ENCODE measurements at regions not wholly inside any gene's neighbourhood (a gene's known extent, or its start where the extent isn't known, plus 50 kb on each side); places are given as distances from the start of the nearest gene placed in this dataset.

DNA sequence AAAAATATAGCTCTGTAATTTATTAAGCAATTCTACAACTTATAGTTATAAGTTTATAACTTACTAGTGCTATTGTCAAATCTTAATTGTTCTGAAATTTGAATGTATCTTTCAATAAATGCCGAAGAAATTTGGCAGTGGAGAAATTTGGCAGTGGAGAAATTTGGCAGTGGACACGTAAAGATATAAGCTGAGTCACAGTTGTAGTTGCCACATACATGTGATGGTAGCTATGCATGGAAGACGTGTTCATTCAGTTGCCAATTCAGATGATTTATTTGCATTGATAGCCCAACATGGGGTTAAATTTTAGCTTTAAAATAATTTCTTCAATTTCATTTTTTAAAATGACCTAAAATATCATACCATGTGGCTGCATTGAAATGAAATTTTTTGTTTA, 127.8 kb upstream of the NR4A3 start:
- Histone ChIP-seq H3K9me3 (ENCODE audit: low read length) (peaks cover 1% of the 10 kb centered on the region), H3K27me3 (ENCODE audit: insufficient read depth, low read length) (no peaks in the 10 kb centered on the region), H2AFZ (ENCODE audit: low read depth, low read length) (no peak overlapping the region), H3K4me3 (ENCODE audit: low read length) (no peak overlapping the region), H3K4me1 (ENCODE audit: insufficient read depth, low read length) (peaks cover 6% of the 10 kb centered on the region), H3K36me3 (ENCODE audit: insufficient read depth, low read length) (no peaks in the 10 kb centered on the region)

DNA sequence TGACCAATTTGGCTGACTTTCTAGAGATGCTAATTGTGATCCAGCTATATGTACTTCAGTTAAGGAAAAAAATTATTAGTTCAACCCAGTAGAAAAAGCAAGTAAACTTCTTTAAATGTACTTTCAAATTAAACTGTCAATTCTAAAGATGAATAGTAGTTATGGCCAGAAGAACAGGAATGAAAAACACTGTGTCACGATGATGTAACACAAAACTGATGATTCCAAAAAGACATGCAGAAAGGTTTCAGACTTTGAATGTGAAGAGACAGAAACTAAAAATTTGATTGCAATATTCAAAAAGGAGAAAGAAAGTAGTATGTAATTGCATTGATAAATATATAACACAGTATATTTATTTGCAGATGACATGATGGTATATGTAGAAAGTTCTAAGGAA, 127.3 kb upstream of the NR4A3 start:
- Histone ChIP-seq H3K36me3 (ENCODE audit: insufficient read depth, low read length) (no peaks in the 10 kb centered on the region), H3K27me3 (ENCODE audit: insufficient read depth, low read length) (no peaks in the 10 kb centered on the region), H2AFZ (ENCODE audit: low read depth, low read length) (no peak overlapping the region), H3K4me3 (ENCODE audit: low read length) (no peak overlapping the region), H3K9me3 (ENCODE audit: low read length) (peaks cover 3% of the 10 kb centered on the region), H3K4me1 (ENCODE audit: insufficient read depth, low read length) (peaks cover 6% of the 10 kb centered on the region)

DNA sequence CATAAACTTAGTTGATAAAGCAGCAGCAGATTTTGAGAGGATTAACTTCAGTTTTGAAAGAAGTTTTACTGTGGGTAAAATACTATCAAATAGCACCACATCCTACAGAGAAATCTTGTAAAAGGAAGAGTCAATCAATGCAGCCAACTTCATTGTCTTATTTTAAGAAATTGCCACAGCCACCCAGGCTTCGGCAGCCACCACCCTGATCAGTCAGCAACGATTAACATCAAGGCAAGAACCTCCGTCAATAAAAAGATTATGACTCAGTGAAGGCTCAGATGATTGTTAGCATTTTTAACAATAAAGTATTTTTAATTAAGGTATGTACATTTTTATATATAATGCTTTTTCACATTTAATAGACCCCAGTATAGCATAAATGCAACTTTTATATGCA, 122.3 kb upstream of the NR4A3 start:
- H3K4me1 ChIP-seq (ENCODE audit: insufficient read depth, low read length), result no peaks in the 10 kb centered on the region
- H3K9me3 ChIP-seq (ENCODE audit: low read length), result peaks cover 5% of the 10 kb centered on the region
- no peak overlapping the region for H2AFZ ChIP-seq (ENCODE audit: low read depth, low read length)
- H3K4me3 ChIP-seq (ENCODE audit: low read length), result no peak overlapping the region
- H3K27me3 ChIP-seq (ENCODE audit: insufficient read depth, low read length), result no peaks in the 10 kb centered on the region
- no peaks in the 10 kb centered on the region for H3K36me3 ChIP-seq (ENCODE audit: insufficient read depth, low read length)

DNA sequence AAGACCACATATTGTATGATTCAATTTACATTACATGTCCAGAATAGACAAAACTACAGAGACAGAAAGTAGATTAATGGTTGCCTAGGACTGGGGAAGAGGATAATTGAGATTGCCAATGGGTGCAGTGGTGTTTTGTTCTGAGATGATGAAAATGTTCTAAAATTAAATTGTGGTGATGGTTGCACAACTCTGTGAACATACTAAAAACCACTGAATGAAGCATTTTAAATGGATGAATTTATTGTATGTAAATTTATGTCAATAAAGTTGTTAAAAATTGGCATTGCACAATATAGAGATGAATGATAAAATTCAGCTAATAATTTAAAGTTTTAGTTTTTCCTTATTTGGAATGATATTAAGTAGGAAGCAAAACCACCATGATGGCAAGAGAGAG, 109.5 kb upstream of the NR4A3 start:
- H3K9me3 ChIP-seq (ENCODE audit: low read length), result no peaks in the 10 kb centered on the region
- H3K36me3 ChIP-seq (ENCODE audit: insufficient read depth, low read length), result no peaks in the 10 kb centered on the region
- no peaks in the 10 kb centered on the region for H3K4me1 ChIP-seq (ENCODE audit: insufficient read depth, low read length)
- no peak overlapping the region for H2AFZ ChIP-seq (ENCODE audit: low read depth, low read length)
- no peaks in the 10 kb centered on the region for H3K27me3 ChIP-seq (ENCODE audit: insufficient read depth, low read length)
- H3K4me3 ChIP-seq (ENCODE audit: low read length), result no peak overlapping the region

DNA sequence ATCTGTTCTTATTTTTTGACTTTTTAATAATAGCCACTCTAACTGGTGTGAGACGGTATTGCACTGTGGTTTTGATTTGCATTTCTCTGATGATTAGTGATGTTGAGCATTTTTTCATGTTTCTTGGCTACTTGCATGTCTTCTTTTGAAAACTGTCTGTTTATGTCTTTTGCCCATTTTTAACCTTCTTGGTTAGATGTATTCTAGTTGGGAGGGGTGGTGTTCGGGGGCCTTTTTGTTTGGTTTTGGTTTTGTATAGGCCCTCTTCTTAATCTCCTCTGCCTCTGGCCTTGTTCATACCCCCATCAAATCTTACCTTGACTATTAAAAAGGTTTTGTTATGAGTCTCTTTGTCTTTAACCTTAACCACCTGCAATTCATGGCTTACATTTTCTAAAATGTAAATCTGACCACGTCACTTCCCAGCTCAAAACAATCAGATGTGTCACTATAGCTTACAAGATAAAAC, 107.8 kb upstream of the NR4A3 start:
- no peaks in the 10 kb centered on the region for H3K4me1 ChIP-seq (ENCODE audit: insufficient read depth, low read length)
- H3K27me3 ChIP-seq (ENCODE audit: insufficient read depth, low read length), result no peaks in the 10 kb centered on the region
- no peaks in the 10 kb centered on the region for H3K9me3 ChIP-seq (ENCODE audit: low read length)
- no peak overlapping the region for H3K4me3 ChIP-seq (ENCODE audit: low read length)
- no peak overlapping the region for H2AFZ ChIP-seq (ENCODE audit: low read depth, low read length)
- no peaks in the 10 kb centered on the region for H3K36me3 ChIP-seq (ENCODE audit: insufficient read depth, low read length)

DNA sequence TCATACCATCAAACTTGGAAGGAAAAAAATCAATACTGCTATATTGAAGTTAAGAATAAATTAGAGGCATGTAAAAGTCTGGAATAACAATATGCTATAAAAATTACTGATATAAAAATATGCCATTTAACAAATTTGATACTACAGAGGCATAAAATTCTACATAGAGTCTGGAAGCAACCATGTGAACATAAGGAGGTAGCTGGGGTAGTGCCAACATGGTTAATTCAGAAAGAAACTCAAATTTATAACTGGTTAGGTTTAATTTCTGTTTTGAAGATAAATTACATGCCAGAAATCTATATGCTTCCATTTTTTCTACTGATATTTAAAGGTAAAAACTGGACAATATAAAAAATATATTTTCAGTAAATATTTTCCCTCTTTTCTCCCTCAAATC, 103.1 kb upstream of the NR4A3 start:
- Histone ChIP-seq H3K27me3 (ENCODE audit: insufficient read depth, low read length) (no peaks in the 10 kb centered on the region), H3K9me3 (ENCODE audit: low read length) (no peaks in the 10 kb centered on the region), H3K4me1 (ENCODE audit: insufficient read depth, low read length) (no peaks in the 10 kb centered on the region), H2AFZ (ENCODE audit: low read depth, low read length) (no peak overlapping the region), H3K4me3 (ENCODE audit: low read length) (no peak overlapping the region), H3K36me3 (ENCODE audit: insufficient read depth, low read length) (no peaks in the 10 kb centered on the region)

DNA sequence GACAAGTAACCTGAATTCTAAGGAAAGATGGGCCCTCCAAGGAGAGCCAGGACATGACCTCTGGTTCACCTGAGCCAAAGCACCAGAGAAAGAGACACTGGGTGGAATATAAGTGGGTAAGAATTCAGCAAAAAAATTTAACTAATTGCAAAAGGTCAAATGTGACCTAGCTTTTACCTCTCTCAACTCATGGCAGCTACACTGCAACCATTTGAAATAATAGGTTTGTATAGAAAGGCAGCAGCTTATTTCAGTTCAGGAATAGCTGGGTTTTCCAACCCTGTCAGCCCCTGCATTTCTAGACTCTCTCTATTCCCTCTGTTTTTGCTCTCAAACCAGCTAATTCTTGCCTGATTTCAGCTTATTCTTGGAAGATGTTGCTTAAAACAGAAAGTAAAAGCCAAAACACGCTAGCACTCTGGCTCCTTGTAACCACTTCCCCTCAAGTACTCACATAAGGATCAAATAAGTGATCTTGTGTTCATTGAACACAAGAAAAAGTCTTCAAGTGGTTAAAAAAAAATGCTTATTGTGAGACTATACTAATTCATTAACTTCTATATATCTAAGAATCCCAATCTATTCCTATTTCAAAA, 101.1 kb upstream of the NR4A3 start:
- no peaks in the 10 kb centered on the region for H3K4me1 ChIP-seq (ENCODE audit: insufficient read depth, low read length)
- no peak overlapping the region for H3K4me3 ChIP-seq (ENCODE audit: low read length)
- no peaks in the 10 kb centered on the region for H3K9me3 ChIP-seq (ENCODE audit: low read length)
- H3K36me3 ChIP-seq (ENCODE audit: insufficient read depth, low read length), result no peaks in the 10 kb centered on the region
- H3K27me3 ChIP-seq (ENCODE audit: insufficient read depth, low read length), result no peaks in the 10 kb centered on the region
- H2AFZ ChIP-seq (ENCODE audit: low read depth, low read length), result no peak overlapping the region

DNA sequence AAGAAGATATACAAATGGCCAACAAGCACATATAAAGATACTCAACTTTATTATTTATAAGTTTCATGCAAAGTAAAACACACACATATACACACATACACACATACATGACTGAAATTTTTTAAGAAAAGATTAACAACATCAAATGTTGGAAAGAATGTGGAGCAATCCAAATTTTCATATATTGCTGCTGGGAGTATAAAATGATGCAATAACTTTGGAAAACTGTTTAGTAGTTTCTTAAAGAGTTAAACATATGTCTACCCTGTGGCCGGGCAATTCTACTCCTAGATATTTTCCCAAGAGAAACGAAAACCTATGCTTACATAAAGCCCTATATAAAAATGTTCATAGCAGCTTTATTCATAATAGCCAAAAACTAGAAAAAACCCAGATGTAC, 99.8 kb upstream of the NR4A3 start:
- Histone ChIP-seq H3K27me3 (ENCODE audit: insufficient read depth, low read length) (no peaks in the 10 kb centered on the region), H2AFZ (ENCODE audit: low read depth, low read length) (no peak overlapping the region), H3K9me3 (ENCODE audit: low read length) (no peaks in the 10 kb centered on the region), H3K4me3 (ENCODE audit: low read length) (no peak overlapping the region), H3K4me1 (ENCODE audit: insufficient read depth, low read length) (no peaks in the 10 kb centered on the region), H3K36me3 (ENCODE audit: insufficient read depth, low read length) (no peaks in the 10 kb centered on the region)

DNA sequence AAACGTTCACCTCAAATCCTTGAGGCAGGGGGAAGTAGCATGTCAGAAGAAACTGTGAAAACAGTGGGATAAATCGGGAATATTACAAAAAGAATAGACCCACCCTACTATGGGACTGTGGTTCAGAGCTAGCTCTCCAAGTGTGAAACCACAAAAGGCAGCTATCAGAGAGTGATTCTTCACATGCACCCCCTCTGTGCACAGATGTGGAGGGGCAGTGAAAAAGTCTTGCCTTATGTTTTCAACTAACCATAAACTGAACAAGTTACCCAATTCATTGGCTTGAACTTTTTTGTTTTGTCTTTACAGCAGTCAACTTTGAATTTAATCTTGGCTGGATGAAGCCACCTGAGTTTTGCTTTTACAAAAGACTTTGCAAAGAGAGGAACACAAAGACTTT, 98.8 kb upstream of the NR4A3 start:
- no peak overlapping the region for H3K4me3 ChIP-seq (ENCODE audit: low read length)
- no peaks in the 10 kb centered on the region for H3K4me1 ChIP-seq (ENCODE audit: insufficient read depth, low read length)
- H2AFZ ChIP-seq (ENCODE audit: low read depth, low read length), result no peak overlapping the region
- no peaks in the 10 kb centered on the region for H3K36me3 ChIP-seq (ENCODE audit: insufficient read depth, low read length)
- no peaks in the 10 kb centered on the region for H3K27me3 ChIP-seq (ENCODE audit: insufficient read depth, low read length)
- H3K9me3 ChIP-seq (ENCODE audit: low read length), result no peaks in the 10 kb centered on the region

DNA sequence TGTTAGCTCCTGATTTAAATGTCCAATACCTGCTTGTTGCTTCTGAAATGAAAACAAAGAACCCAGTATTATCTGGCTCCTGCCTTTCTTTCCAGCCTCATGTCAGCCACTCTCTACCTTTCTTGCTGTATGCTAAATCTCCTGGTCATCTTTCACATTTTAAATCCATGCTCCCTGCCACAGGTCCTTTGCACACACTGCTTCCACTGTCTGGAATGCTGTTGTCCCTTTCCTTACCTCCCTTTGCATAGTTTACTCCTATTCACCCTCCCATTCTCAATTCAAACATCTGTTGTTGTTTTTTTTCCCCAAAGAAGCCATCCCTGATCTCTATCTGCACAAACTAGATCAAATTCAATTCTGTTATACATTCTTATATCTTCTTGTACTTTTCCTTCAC, 97.0 kb upstream of the NR4A3 start:
- H3K4me3 ChIP-seq (ENCODE audit: low read length), result no peak overlapping the region
- H3K27me3 ChIP-seq (ENCODE audit: insufficient read depth, low read length), result no peaks in the 10 kb centered on the region
- H3K4me1 ChIP-seq (ENCODE audit: insufficient read depth, low read length), result no peaks in the 10 kb centered on the region
- no peak overlapping the region for H2AFZ ChIP-seq (ENCODE audit: low read depth, low read length)
- H3K9me3 ChIP-seq (ENCODE audit: low read length), result no peaks in the 10 kb centered on the region
- no peaks in the 10 kb centered on the region for H3K36me3 ChIP-seq (ENCODE audit: insufficient read depth, low read length)

DNA sequence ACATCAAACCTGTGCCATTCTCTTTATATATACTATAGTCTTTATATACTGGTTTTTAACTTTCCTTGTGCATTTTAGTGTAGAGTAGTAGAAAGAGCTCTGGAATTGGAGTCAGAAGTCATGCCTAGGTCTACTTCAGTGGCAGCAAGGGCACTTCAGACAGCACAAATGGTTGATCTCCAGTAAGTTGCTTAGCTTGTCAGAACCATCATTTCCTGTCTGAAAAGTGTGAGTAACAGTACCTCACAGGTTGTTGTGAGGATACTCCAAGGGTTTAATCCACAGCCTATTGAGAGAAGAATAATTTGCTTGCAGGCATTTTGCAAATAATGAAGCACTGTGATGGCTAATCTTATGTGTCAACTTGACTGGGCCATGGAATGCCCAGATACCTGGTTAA, 95.8 kb upstream of the NR4A3 start:
- no peaks in the 10 kb centered on the region for H3K36me3 ChIP-seq (ENCODE audit: insufficient read depth, low read length)
- H3K4me1 ChIP-seq (ENCODE audit: insufficient read depth, low read length), result no peaks in the 10 kb centered on the region
- no peaks in the 10 kb centered on the region for H3K27me3 ChIP-seq (ENCODE audit: insufficient read depth, low read length)
- H2AFZ ChIP-seq (ENCODE audit: low read depth, low read length), result no peak overlapping the region
- no peak overlapping the region for H3K4me3 ChIP-seq (ENCODE audit: low read length)
- no peaks in the 10 kb centered on the region for H3K9me3 ChIP-seq (ENCODE audit: low read length)

DNA sequence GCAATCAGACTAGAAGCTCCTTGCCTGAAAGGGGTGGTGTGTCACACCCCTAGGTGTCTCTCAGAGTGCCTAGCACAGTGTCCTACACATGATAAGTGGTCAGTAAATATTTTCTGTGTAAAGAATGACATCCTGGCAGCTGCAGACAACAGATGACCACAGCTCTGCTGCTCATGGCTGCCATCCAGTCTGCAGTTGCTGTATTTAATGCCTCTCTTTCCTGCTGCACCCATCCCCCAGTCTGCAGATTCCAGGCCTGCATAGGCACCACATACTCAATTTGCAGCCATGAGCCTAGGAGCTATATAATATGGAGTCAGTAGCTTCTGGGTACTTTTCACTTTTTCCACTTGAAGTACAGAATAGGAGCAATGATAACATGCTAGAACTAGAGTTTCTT, 94.9 kb upstream of the NR4A3 start:
- Histone ChIP-seq H3K27me3 (ENCODE audit: insufficient read depth, low read length) (no peaks in the 10 kb centered on the region), H2AFZ (ENCODE audit: low read depth, low read length) (no peak overlapping the region), H3K9me3 (ENCODE audit: low read length) (no peaks in the 10 kb centered on the region), H3K4me1 (ENCODE audit: insufficient read depth, low read length) (no peaks in the 10 kb centered on the region), H3K4me3 (ENCODE audit: low read length) (no peak overlapping the region), H3K36me3 (ENCODE audit: insufficient read depth, low read length) (no peaks in the 10 kb centered on the region)

DNA sequence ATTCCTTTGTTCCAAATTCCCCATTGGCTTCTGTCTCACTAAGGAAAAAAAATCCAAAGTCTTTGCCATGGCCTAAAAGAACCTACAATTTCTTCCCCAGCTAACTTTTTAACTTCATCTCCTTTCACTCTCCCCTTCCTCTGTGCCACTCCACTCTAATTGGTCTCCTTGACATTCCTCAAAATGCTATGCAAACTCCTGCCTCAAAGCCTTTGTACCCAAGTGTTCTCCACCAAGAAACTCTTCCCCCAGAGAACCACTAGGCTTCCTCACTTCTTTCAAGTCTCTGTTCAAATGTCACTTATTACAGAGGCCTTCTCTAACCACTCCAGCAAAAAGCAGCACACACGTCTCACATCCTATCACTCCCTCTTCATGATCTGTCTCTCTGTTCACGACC, 91.6 kb upstream of the NR4A3 start:
- H3K9me3 ChIP-seq (ENCODE audit: low read length), result no peaks in the 10 kb centered on the region
- H3K4me1 ChIP-seq (ENCODE audit: insufficient read depth, low read length), result no peaks in the 10 kb centered on the region
- no peak overlapping the region for H3K4me3 ChIP-seq (ENCODE audit: low read length)
- no peak overlapping the region for H2AFZ ChIP-seq (ENCODE audit: low read depth, low read length)
- H3K27me3 ChIP-seq (ENCODE audit: insufficient read depth, low read length), result no peaks in the 10 kb centered on the region
- H3K36me3 ChIP-seq (ENCODE audit: insufficient read depth, low read length), result no peaks in the 10 kb centered on the region

DNA sequence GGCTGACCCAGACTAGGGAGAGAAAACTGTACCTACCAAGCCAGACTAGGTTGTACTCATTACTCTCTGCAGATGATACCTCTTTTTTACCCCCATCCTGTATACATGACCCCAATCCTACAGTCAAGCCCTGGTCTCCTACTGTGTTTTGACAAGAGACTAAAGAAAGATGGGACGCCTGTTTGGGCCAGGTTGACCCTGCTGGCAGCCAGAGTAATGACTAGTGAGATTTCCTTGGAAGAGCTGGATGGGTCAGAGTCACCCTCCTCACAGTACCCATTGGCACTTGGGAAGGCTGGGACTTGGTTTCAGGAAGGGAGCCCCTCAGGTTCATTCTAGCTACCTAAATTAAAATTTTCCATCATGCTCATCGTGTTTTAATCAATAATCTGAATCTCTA, 89.7 kb upstream of the NR4A3 start:
- H3K9me3 ChIP-seq (ENCODE audit: low read length), result no peaks in the 10 kb centered on the region
- no peaks in the 10 kb centered on the region for H3K27me3 ChIP-seq (ENCODE audit: insufficient read depth, low read length)
- H3K4me1 ChIP-seq (ENCODE audit: insufficient read depth, low read length), result no peaks in the 10 kb centered on the region
- H2AFZ ChIP-seq (ENCODE audit: low read depth, low read length), result no peak overlapping the region
- no peak overlapping the region for H3K4me3 ChIP-seq (ENCODE audit: low read length)
- H3K36me3 ChIP-seq (ENCODE audit: insufficient read depth, low read length), result no peaks in the 10 kb centered on the region

Data from neuron (in vitro differentiated cells).